WTC11 (cell line): ENCODE measurements at regions not wholly inside any gene's neighbourhood (a gene's known extent, or its start where the extent isn't known, plus 50 kb on each side); places are given as distances from the start of the nearest gene placed in this dataset.

ENCODE experiments used
- ATAC-seq: fragments of 200-7000 bp; cut with Tn5 transposase; 2 replicates; pipeline ENCODE4 v1.10.0; 2021; ENCODE audit warnings: mild to moderate bottlenecking, moderate library complexity
- CTCF ChIA-PET: fragments of 300-600 bp; sonication (Branson Sonifier 250); formaldehyde crosslinking; loops from one replicate; lab custom pipeline; 2021; ENCODE audit warnings: antibody characterized with exemption; lab: Charles Lee
- POLR2A ChIA-PET: fragments of 350-600 bp; sonication (Branson Sonifier 250); formaldehyde crosslinking; loops from one replicate; lab custom pipeline; 2021; ENCODE audit warnings: antibody characterized with exemption; lab: Charles Lee
- DNase-seq: peaks from one replicate; pipeline ENCODE4 v3.0.0; 2021; ENCODE audit warnings: low spot score
- H3K27ac Mint-ChIP-seq: 2 replicates; pipeline ENCODE4 v1.8.0; 2021; ENCODE audit warnings: mixed read lengths
- H3K27me3 Mint-ChIP-seq: 2 replicates; pipeline ENCODE4 v1.8.0; 2021; ENCODE audit warnings: low read depth, mild to moderate bottlenecking, moderate library complexity, mixed read lengths
- H3K36me3 Mint-ChIP-seq: 2 replicates; pipeline ENCODE4 v1.8.0; 2021; ENCODE audit warnings: mixed read lengths
- H3K4me1 Mint-ChIP-seq: 2 replicates; pipeline ENCODE4 v1.8.0; 2022; ENCODE audit warnings: mixed read lengths
- H3K4me3 Mint-ChIP-seq: 2 replicates; pipeline ENCODE4 v1.8.0; 2021; ENCODE audit warnings: mild to moderate bottlenecking, moderate library complexity, mixed read lengths
- H3K9me3 Mint-ChIP-seq: 2 replicates; pipeline ENCODE4 v1.8.0; 2021; ENCODE audit warnings: mixed read lengths
- ATF1 ChIP-seq: sonication (generic); formaldehyde crosslinking; IDR thresholded peaks from 2 replicates; pipeline ENCODE4 v1.8.1; 2023; ENCODE audit warnings: mild to moderate bottlenecking, moderate library complexity, missing genetic modification reagents
- ATF2 ChIP-seq: sonication (generic); formaldehyde crosslinking; IDR thresholded peaks from 2 replicates; pipeline ENCODE4 v1.8.1; 2022; ENCODE audit warnings: low read depth, missing genetic modification reagents, borderline replicate concordance
- CREB1 ChIP-seq: sonication (generic); formaldehyde crosslinking; IDR thresholded peaks from 2 replicates; pipeline ENCODE4 v1.8.0; 2023; ENCODE audit warnings: mild to moderate bottlenecking, missing genetic modification reagents
- ELF4 ChIP-seq: sonication (generic); formaldehyde crosslinking; IDR thresholded peaks from 2 replicates; pipeline ENCODE4 v1.8.1; 2022; ENCODE audit warnings: low read depth, mild to moderate bottlenecking, moderate library complexity, missing genetic modification reagents
- ERG ChIP-seq: fragments of 250-450 bp; sonication (Bioruptor Pico); IDR thresholded peaks from 2 replicates; pipeline ENCODE4 v1.8.0; 2021; ENCODE audit warnings: mild to moderate bottlenecking
- FOXK1 ChIP-seq: sonication (generic); formaldehyde crosslinking; IDR thresholded peaks from 2 replicates; pipeline ENCODE4 v1.8.0; 2022; ENCODE audit warnings: mild to moderate bottlenecking, moderate library complexity, missing genetic modification reagents
- HMGA2 ChIP-seq: fragments of 250-450 bp; sonication (Bioruptor Pico); IDR thresholded peaks from 2 replicates; pipeline ENCODE4 v1.4.0; 2021; ENCODE audit warnings: mild to moderate bottlenecking, moderate library complexity
- NFATC4 ChIP-seq: fragments of 250-450 bp; sonication (Bioruptor Pico); IDR thresholded peaks from 2 replicates; pipeline ENCODE4 v1.9.0; 2021; ENCODE audit warnings: mild to moderate bottlenecking
- NFE2L1 ChIP-seq: sonication (generic); formaldehyde crosslinking; IDR thresholded peaks from 2 replicates; pipeline ENCODE4 v1.8.1; 2023; ENCODE audit warnings: missing genetic modification reagents
- PRRX2 ChIP-seq: fragments of 250-450 bp; sonication (Bioruptor Pico); IDR thresholded peaks from 2 replicates; pipeline ENCODE4 v1.8.0; 2021; ENCODE audit warnings: mild to moderate bottlenecking
- SMAD3 ChIP-seq: sonication (generic); formaldehyde crosslinking; IDR thresholded peaks from 2 replicates; pipeline ENCODE4 v1.8.0; 2022; ENCODE audit warnings: missing genetic modification reagents, mild to moderate bottlenecking, borderline replicate concordance
- SOX15 ChIP-seq: fragments of 250-450 bp; sonication (Bioruptor Pico); IDR thresholded peaks from 2 replicates; pipeline ENCODE4 v1.9.0; 2021; ENCODE audit warnings: mild to moderate bottlenecking
- ZBTB43 ChIP-seq: sonication (generic); formaldehyde crosslinking; IDR thresholded peaks from 2 replicates; pipeline ENCODE4 v1.8.1; 2023; ENCODE audit warnings: mild to moderate bottlenecking, missing genetic modification reagents
- ZNF281 ChIP-seq: sonication (generic); formaldehyde crosslinking; IDR thresholded peaks from 2 replicates; pipeline ENCODE4 v1.8.0; 2023; ENCODE audit warnings: mild to moderate bottlenecking, missing genetic modification reagents
- ZNF423 ChIP-seq: fragments of 250-450 bp; sonication (Bioruptor Pico); IDR thresholded peaks from 2 replicates; pipeline ENCODE4 v2.1.2; 2022; ENCODE audit warnings: mild to moderate bottlenecking, moderate library complexity
- ZNF425 ChIP-seq: fragments of 250-450 bp; sonication (Bioruptor Pico); conservative IDR thresholded peaks from 2 replicates; pipeline ENCODE4 v1.9.0; 2021; ENCODE audit warnings: mild to moderate bottlenecking

- Mint-ChIP-seq H3K27ac (no peak overlapping the region; the same call in 1 of the 2 replicates), H3K4me1 (0 out of 2 replicates have a peak, but pooled peaks cover 3% of the 10 kb centered on the region), H3K9me3 (no peaks in the 10 kb centered on the region)
- ChIA-PET POLR2A (no interaction called here), CTCF (no interaction called here)
- ATAC-seq (no peak), DNase-seq (no peak)
- TF ChIP-seq ATF2 (CRISPR knock-in tag), result no peak
- TF ChIP-seq HMGA2 (CRISPR knock-in tag), result no peak
- TF ChIP-seq ERG (CRISPR knock-in tag), result no peak
- TF ChIP-seq ELF4 (CRISPR knock-in tag), result no peak
- no peak for TF ChIP-seq ZNF423 (CRISPR knock-in tag)
- TF ChIP-seq, all 79 proteins: peak for 0
- H3K36me3 Mint-ChIP-seq, result no peaks in the 10 kb centered on the region
- H3K27me3 Mint-ChIP-seq, result no peaks in the 10 kb centered on the region
- no peak overlapping the region for H3K4me3 Mint-ChIP-seq
These were observed 1351.5 kb downstream of the ZPLD1 start for GRCh38 chr3:103786296-103786695.

- H3K4me3 Mint-ChIP-seq, result no peak overlapping the region
- H3K27me3 Mint-ChIP-seq, result no peaks in the 10 kb centered on the region
- ChIA-PET POLR2A (no interaction called here), CTCF (no interaction called here)
- no peak overlapping the region for H3K27ac Mint-ChIP-seq
- ATAC-seq, result no peak
- no peak for DNase-seq
- no peaks in the 10 kb centered on the region for H3K36me3 Mint-ChIP-seq
- 0 out of 2 replicates have a peak, but pooled peaks cover 3% of the 10 kb centered on the region for H3K4me1 Mint-ChIP-seq
- TF ChIP-seq ATF1 (no peak), PRRX2 (no peak), NFE2L1 (CRISPR knock-in tag) (no peak)
- no peaks in the 10 kb centered on the region for H3K9me3 Mint-ChIP-seq
These were observed 1352.5 kb downstream of the ZPLD1 start for GRCh38 chr3:103787164-103787871.

GRCh38 chr3:103787879-103788278 is 1353.1 kb downstream of the ZPLD1 start:
- H3K27ac Mint-ChIP-seq, result no peak overlapping the region
- no peaks in the 10 kb centered on the region for H3K36me3 Mint-ChIP-seq
- ChIA-PET CTCF (no interaction called here), POLR2A (no interaction called here)
- H3K9me3 Mint-ChIP-seq, result no peaks in the 10 kb centered on the region
- TF ChIP-seq NFATC4 (CRISPR knock-in tag) (no peak), HMGA2 (CRISPR knock-in tag) (no peak), ZNF281 (no peak), ZNF423 (CRISPR knock-in tag) (no peak), CREB1 (no peak), FOXK1 (CRISPR knock-in tag) (no peak), SOX15 (no peak), ZBTB43 (CRISPR knock-in tag) (no peak), SMAD3 (no peak), ZNF425 (CRISPR knock-in tag) (no peak)
- ATAC-seq, result no peak
- no peak for DNase-seq
- 0 out of 2 replicates have a peak, but pooled peaks cover 3% of the 10 kb centered on the region for H3K4me1 Mint-ChIP-seq
- H3K27me3 Mint-ChIP-seq, result no peaks in the 10 kb centered on the region
- no peak overlapping the region for H3K4me3 Mint-ChIP-seq
